ENCODE measurements at regions not wholly inside any gene's neighbourhood (a gene's known extent, or its start where the extent isn't known, plus 50 kb on each side); places are given as distances from the start of the nearest gene placed in this dataset.

- Mint-ChIP-seq H3K4me3 (no peak overlapping the region), H3K36me3 (ENCODE audit: low read depth) (no peaks in the 10 kb centered on the region), H3K27ac (no peak overlapping the region), H3K4me1 (ENCODE audit: low read depth) (no peaks in the 10 kb centered on the region), H3K9me3 (no peaks in the 10 kb centered on the region), H3K27me3 (peaks cover 6% of the 10 kb centered on the region)
- intact Hi-C loops (cut with micrococcal nuclease): no loop called here
These were observed 257.5 kb downstream of the SIPA1L2 start for GRCh38 chr1:232372431-232372830.

GRCh38 chr1:232369451-232370296, 260.3 kb downstream of the SIPA1L2 start:
- H3K4me1 Mint-ChIP-seq (ENCODE audit: low read depth): no peaks in the 10 kb centered on the region
- no peaks in the 10 kb centered on the region for H3K36me3 Mint-ChIP-seq (ENCODE audit: low read depth)
- no peak overlapping the region for H3K27ac Mint-ChIP-seq
- no peaks in the 10 kb centered on the region for H3K9me3 Mint-ChIP-seq
- H3K4me3 Mint-ChIP-seq: no peak overlapping the region
- intact Hi-C loops (cut with micrococcal nuclease): no loop called here
- peaks cover 4% of the 10 kb centered on the region for H3K27me3 Mint-ChIP-seq

GRCh38 chr1:232368821-232369321, 261.1 kb downstream of the SIPA1L2 start:
- Mint-ChIP-seq H3K4me3 (no peak overlapping the region), H3K36me3 (ENCODE audit: low read depth) (no peaks in the 10 kb centered on the region), H3K9me3 (no peaks in the 10 kb centered on the region), H3K4me1 (ENCODE audit: low read depth) (no peaks in the 10 kb centered on the region), H3K27ac (no peak overlapping the region), H3K27me3 (peaks cover 4% of the 10 kb centered on the region)
- intact Hi-C loops (cut with micrococcal nuclease): no loop called here

DNA sequence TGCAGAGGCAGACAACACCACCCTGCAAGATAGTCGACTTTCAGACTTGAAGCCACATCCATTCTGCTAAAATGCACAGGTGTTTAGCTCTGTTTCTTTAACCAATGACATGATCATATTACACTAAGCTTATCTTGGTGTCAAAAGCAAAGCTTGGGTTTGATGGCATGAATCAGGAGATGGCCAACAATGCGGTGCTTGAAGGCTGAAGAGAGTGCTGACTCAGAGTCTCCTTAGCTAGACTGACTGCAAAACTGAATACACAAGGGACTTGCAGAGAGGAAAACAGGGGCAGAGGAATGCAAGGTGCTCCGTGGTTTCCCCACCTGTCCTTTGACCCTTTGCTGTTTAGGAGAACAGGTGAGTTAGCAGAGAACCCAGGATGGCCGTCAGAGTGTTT, 262.6 kb downstream of the SIPA1L2 start:
- H3K4me3 Mint-ChIP-seq: no peak overlapping the region
- intact Hi-C loops (cut with micrococcal nuclease): no loop called here
- no peak overlapping the region for H3K27ac Mint-ChIP-seq
- no peaks in the 10 kb centered on the region for H3K9me3 Mint-ChIP-seq
- H3K36me3 Mint-ChIP-seq (ENCODE audit: low read depth): no peaks in the 10 kb centered on the region
- H3K4me1 Mint-ChIP-seq (ENCODE audit: low read depth): no peaks in the 10 kb centered on the region
- H3K27me3 Mint-ChIP-seq: peaks cover 5% of the 10 kb centered on the region

DNA sequence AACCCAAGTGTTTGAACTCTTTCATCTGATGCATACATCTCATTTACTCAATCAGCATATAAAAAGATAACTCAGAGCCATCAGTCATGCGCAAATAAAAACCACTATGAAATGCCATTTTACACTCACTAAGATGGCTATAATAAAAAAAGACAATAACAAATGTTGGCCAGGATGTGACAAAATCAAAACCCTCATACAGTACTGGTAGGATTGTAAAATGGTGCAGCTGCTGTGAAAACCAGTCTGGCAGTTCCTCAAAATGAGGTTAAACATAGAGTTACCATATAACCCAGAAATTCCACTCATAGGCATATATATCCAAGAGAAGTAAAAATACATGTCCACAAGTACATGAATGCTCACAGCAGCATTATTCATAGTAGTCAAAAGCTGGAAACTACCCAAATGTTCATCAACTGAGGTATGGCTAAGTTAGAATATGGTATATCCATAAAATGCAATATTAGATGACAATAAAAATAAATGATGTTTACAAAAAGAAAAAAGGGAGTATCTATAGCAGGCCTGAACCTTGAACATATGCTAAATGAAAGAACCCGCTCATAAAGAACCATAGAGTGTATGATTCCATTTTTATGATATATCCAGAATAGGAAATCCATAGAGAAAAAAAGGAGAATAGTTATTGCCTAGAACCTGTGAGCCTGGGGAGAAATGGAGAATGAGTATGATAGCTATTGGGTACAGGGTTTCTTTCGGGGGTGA, 265.1 kb downstream of the SIPA1L2 start:
- no peaks in the 10 kb centered on the region for H3K4me1 Mint-ChIP-seq (ENCODE audit: low read depth)
- H3K27me3 Mint-ChIP-seq: peaks cover 4% of the 10 kb centered on the region
- no peak overlapping the region for H3K27ac Mint-ChIP-seq
- intact Hi-C loops (cut with micrococcal nuclease): no loop called here
- H3K36me3 Mint-ChIP-seq (ENCODE audit: low read depth): no peaks in the 10 kb centered on the region
- no peaks in the 10 kb centered on the region for H3K9me3 Mint-ChIP-seq
- H3K4me3 Mint-ChIP-seq: no peak overlapping the region

- intact Hi-C loops (cut with micrococcal nuclease): no loop called here
- Mint-ChIP-seq H3K36me3 (ENCODE audit: low read depth) (no peaks in the 10 kb centered on the region), H3K4me1 (ENCODE audit: low read depth) (no peaks in the 10 kb centered on the region), H3K4me3 (no peak overlapping the region), H3K27me3 (peaks cover 1% of the 10 kb centered on the region), H3K9me3 (no peaks in the 10 kb centered on the region), H3K27ac (no peak overlapping the region)
These were observed 266.9 kb downstream of the SIPA1L2 start for GRCh38 chr1:232363008-232363407.

- H3K27me3 Mint-ChIP-seq: peaks cover 6% of the 10 kb centered on the region
- H3K9me3 Mint-ChIP-seq: no peaks in the 10 kb centered on the region
- no peak overlapping the region for H3K27ac Mint-ChIP-seq
- intact Hi-C loops (cut with micrococcal nuclease): no loop called here
- no peaks in the 10 kb centered on the region for H3K36me3 Mint-ChIP-seq (ENCODE audit: low read depth)
- no peak overlapping the region for H3K4me3 Mint-ChIP-seq
- H3K4me1 Mint-ChIP-seq (ENCODE audit: low read depth): no peaks in the 10 kb centered on the region
These were observed 272.5 kb downstream of the SIPA1L2 start for GRCh38 chr1:232357416-232357815.

DNA sequence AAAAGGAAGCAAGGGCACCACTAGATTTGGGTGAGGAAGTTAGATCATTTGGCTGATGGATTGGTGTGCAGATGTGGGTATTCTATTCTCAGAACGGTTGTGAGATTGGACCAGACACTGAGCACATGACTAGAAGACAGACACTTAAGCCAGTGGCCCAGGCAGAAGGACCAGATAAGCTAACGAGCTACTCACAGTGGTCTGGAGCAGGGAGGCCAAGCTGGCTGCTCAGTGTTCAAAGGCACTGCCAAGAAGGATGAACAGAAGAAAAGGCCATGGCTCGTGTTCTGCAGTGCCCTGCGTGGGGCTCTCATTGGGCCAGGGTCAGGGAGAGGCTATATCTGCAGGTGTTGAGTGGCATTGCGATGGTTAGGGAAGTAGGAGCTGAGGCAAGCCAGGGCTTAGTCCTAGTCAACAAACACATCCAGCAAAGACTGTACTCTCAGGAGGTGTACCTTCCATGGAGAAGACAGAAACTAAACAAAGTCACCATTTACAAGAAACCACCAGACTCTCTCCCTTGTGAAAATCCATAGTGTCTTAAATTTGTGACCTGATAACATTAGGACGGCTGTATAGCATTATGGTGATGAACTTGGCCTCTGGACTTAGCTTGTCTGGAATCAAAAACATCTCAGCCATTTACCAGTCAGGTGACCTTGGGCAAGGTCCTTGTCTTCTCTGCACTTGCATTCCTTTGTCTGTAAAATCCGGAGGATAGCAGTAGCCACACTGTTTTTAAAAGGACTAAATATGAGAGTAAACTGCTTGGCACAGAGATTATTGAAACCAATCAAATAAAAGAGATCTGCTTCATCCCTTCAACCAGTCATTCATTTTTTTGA, 274.5 kb downstream of the SIPA1L2 start:
- H3K27ac Mint-ChIP-seq: no peak overlapping the region
- intact Hi-C loops (cut with micrococcal nuclease): no loop called here
- H3K36me3 Mint-ChIP-seq (ENCODE audit: low read depth): no peaks in the 10 kb centered on the region
- no peak overlapping the region for H3K4me3 Mint-ChIP-seq
- no peaks in the 10 kb centered on the region for H3K4me1 Mint-ChIP-seq (ENCODE audit: low read depth)
- peaks cover 6% of the 10 kb centered on the region for H3K27me3 Mint-ChIP-seq
- no peaks in the 10 kb centered on the region for H3K9me3 Mint-ChIP-seq

GRCh38 chr1:232353001-232353400, 276.9 kb downstream of the SIPA1L2 start:
- Mint-ChIP-seq H3K27me3 (peaks cover 6% of the 10 kb centered on the region), H3K4me1 (ENCODE audit: low read depth) (no peaks in the 10 kb centered on the region), H3K9me3 (no peaks in the 10 kb centered on the region), H3K36me3 (ENCODE audit: low read depth) (no peaks in the 10 kb centered on the region), H3K27ac (no peak overlapping the region), H3K4me3 (no peak overlapping the region)
- intact Hi-C loops (cut with micrococcal nuclease): no loop called here

GRCh38 chr1:232352366-232352765, 277.6 kb downstream of the SIPA1L2 start:
- no peak overlapping the region for H3K27ac Mint-ChIP-seq
- H3K36me3 Mint-ChIP-seq (ENCODE audit: low read depth): no peaks in the 10 kb centered on the region
- peaks cover 6% of the 10 kb centered on the region for H3K27me3 Mint-ChIP-seq

DNA sequence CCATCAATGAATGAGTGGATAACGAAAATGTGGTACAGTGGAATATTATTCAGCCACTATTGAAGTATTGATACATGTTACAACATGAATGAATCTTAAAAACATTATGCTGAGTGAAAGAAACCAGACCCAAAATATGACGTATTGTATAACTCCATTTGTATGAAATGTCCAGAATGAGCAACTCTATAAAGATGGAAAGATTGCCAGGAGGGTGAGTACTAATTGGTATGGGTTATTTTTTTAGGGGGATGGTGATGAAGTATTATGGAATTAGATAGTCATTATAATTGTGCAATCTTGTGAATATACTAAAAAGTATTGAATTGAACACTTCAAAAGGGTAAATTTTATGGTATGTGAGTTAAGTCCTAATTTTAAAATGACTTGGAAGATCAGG, 278.6 kb downstream of the SIPA1L2 start:
- intact Hi-C loops (cut with micrococcal nuclease): no loop called here
- Mint-ChIP-seq H3K27me3 (peaks cover 6% of the 10 kb centered on the region), H3K4me3 (no peak overlapping the region), H3K36me3 (ENCODE audit: low read depth) (no peaks in the 10 kb centered on the region), H3K27ac (no peak overlapping the region), H3K9me3 (no peaks in the 10 kb centered on the region), H3K4me1 (ENCODE audit: low read depth) (no peaks in the 10 kb centered on the region)

More at GRCh38 chr1:232352366-232352765, 277.6 kb downstream of the SIPA1L2 start:
- intact Hi-C loops (cut with micrococcal nuclease): no loop called here
- Mint-ChIP-seq H3K9me3 (no peaks in the 10 kb centered on the region), H3K4me3 (no peak overlapping the region), H3K4me1 (ENCODE audit: low read depth) (no peaks in the 10 kb centered on the region)

- Mint-ChIP-seq H3K4me1 (ENCODE audit: low read depth) (no peaks in the 10 kb centered on the region), H3K27ac (no peak overlapping the region)
These were observed 283.1 kb downstream of the SIPA1L2 start for GRCh38 chr1:232346844-232347243.

GRCh38 chr1:232344791-232345399, 285.0 kb downstream of the SIPA1L2 start:
- Mint-ChIP-seq H3K36me3 (ENCODE audit: low read depth) (no peaks in the 10 kb centered on the region), H3K9me3 (peaks cover 9% of the 10 kb centered on the region), H3K27me3 (peaks cover 2% of the 10 kb centered on the region), H3K4me1 (ENCODE audit: low read depth) (no peaks in the 10 kb centered on the region), H3K27ac (no peak overlapping the region), H3K4me3 (no peak overlapping the region)
- intact Hi-C loops (cut with micrococcal nuclease): no loop called here

More at GRCh38 chr1:232346844-232347243, 283.1 kb downstream of the SIPA1L2 start:
- intact Hi-C loops (cut with micrococcal nuclease): no loop called here
- Mint-ChIP-seq H3K36me3 (ENCODE audit: low read depth) (no peaks in the 10 kb centered on the region), H3K4me3 (no peak overlapping the region), H3K27me3 (no peaks in the 10 kb centered on the region), H3K9me3 (peaks cover 9% of the 10 kb centered on the region)
